GM19023 (cell line): ENCODE measurements at regions not wholly inside any gene's neighbourhood (a gene's known extent, or its start where the extent isn't known, plus 50 kb on each side); places are given as distances from the start of the nearest gene placed in this dataset.
"Not testable (repeated sequence)": the region's sequence is repeated elsewhere in the genome, so short reads cannot be mapped to it uniquely, and the experiment has no call there.

Experiments
- ATAC-seq: cut with Tn5 transposase; IDR thresholded peaks from one replicate; pipeline ENCODE4 v1.9.1; 2021; ENCODE audit warnings: mild to moderate bottlenecking, moderate library complexity; ENCODE audit not compliant: unreplicated experiment

DNA sequence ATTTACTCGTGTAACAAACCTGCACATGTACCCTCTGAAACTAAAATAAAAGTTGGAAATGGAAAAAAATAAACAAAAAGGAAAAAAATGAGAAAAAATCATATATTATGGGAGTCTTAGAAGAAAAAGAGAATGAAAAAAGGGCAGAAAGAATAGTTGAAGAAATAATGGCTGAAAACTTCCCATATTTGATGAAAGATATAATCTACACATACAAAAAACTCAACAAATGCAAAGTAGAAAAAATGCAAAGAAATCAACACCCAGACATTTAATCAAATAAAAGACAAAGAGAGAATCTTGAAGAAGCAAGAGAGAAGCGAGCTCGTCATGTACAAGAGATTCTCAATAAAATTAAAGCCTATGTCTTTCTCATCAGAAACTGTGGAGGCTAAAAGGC is 73.8 kb downstream of the SLC25A46 start:
- ATAC-seq, result no peak

DNA sequence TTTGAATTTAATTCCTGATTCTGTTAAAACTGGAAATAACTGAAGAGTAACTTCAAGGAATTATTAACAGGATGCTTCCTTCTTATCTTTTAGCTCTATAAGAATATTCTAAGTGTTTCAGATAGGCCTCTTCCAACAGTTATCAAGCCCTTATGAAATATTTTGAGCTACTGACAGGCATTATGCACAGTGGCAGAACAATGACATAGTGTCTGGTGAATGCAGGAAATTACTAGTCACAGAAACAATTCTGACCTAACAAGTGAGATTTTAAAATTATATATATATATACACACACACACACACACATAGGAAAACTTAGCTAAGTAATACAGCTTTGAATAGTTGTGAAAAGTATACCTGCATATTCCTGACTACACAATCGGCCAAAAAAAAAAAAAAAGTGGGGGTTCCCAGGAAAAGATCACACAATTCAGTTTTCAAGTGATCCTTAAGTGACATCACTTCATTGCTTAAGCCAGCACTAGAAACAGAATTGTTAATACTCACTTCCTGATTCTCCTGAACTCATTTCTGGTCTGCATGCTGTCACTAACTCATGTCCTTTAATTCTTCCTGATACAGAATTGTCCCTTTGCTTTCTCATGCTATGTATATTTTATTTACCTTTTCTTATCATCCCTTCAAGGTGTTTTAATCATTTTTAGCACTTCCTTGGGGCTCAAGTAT is 77.3 kb downstream of the SLC25A46 start:
- ATAC-seq, result no peak

- ATAC-seq, result no peak
Measured at GRCh38 chr5:110817459-110817858, 78.7 kb downstream of the SLC25A46 start.

DNA sequence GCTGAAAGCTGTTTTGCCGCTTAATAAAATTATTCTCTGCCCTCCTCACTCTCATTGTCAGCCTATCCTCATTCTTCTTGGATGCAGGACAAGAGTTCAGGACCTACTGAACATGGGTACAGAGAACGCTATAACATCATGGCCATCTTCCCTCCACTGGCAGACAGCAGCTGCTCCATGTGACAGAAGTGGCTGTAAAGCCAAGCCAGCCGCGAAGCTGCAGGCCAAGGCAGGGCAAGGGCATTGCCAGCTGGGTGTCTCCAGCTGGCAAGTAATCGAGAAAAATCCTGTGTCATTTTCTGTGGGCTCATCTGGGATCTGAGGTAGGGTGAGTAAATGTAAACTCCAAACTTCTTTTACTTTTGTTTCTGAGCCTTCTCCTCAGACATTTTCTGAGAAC is 84.8 kb downstream of the SLC25A46 start:
- ATAC-seq, result no peak

DNA sequence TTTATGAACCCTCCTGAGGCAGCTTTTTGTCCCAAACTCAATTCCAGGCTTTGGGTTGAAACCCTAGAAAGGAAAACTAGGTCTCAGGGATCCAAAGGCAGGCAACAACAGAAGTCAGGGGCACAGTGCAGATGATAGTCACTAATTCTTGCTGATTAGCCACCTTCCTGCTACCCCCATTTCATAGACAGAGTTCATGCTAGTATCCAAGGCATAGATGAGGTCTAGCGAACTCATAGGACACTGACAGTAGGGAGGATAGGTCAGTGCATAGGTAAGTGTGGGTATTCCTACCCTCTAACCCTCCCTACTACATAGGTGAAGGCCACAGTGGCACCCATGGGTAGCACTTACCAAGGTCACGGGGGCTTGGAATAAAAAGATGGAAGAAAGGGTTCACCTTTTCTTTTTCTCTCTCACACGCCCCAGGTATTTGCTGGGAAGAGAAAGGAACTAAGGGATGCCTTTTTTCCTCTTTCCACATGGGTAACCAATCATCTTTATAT is 86.2 kb downstream of the SLC25A46 start:
- ATAC-seq, result no peak

DNA sequence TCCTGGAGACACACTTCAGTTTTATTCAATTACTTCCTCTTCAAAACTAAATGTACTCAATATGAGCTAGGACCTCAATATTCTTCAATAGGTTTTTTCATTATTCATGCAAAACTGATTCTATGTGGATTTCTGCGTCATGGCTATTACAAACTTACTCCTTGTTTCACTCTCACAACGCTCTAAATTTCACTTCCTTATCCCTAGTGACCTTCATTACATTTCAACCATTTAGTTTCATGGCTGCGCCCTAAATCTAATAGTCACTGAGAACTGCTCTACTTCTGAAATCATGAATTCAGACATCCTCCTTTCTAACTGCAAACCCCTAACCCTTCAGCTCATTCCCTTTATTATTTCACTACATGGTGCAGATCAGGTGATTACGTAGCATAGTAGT is 93.9 kb downstream of the SLC25A46 start:
- no peak for ATAC-seq

- ATAC-seq, result not testable (repeated sequence)
Measured at GRCh38 chr5:110834933-110835332, 96.1 kb downstream of the SLC25A46 start.

DNA sequence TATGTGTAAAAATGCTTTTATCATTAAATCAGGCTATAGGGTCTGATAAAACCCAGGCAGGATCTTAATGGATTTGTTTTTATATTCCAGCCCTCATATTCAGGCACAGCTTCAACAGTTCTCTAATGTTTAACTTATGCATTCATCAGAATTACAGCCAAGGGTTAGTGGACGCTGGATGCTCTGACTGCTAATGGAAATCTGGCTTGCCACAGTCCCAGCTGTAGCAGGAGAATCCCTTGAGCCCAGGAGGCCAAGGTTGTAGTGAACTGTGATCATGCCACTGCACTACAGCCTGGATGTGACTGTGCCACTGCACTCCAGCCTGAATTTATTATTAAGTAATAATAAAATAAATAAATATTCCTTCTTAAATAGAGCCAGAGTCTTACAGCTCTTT is 98.0 kb downstream of the SLC25A46 start:
- ATAC-seq, result no peak

DNA sequence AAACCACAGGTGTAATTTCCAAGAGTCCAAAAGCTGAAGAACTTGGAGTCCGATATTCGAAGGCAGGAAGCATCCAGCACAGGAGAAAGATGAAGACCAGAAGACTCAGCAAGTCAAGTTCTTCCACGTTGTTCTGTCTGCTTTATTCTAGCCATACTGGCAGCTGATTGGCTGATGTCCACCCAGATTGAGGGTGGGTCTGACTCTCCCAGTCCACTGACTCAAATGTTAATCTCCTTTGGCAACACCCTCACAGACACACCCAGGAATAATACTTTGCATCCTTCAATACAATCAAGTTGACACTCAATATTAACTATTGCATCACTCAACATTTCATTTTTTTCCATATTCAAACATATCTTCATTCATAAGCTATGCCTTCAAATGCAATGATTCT is 99.5 kb downstream of the SLC25A46 start:
- not testable (repeated sequence) for ATAC-seq

DNA sequence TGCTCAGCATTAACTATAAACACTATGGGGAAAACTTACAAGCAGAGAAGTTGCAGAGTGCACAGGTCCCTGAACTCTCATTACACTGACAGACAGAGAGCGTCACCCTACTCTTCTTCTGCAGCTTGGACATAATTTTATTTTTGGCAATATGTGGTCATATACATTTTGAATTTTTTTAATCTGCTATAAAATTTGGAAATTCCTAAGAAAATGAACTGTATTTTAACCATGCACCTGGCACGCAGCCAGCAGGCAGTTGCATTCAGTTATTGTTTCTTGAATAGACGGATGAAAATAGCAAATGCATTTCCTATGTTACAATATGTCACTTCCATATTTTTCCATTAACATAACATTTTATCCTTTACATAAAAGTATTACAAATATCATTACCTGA is 100.2 kb downstream of the SLC25A46 start:
- ATAC-seq, result no peak

GRCh38 chr5:110840347-110840960 is 101.6 kb downstream of the SLC25A46 start:
- ATAC-seq, result no peak

DNA sequence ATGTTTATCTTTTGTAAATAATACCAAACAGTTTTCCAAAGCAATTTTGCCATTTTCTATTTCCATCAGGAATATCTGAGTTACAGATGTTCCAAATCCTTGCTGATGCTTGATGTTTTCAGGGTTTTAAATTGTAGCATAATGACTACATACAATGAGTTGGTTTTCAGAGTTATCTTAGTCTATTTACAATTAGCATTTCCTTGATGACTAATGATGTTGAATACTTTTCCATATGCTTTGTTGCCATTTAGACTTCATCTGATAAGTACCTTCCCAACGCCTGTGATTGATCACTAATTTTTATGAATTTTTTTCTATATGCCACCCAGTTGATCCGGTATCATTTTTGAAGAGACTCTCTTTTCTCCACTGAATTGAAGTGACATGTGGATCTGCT is 102.3 kb downstream of the SLC25A46 start:
- no peak for ATAC-seq

DNA sequence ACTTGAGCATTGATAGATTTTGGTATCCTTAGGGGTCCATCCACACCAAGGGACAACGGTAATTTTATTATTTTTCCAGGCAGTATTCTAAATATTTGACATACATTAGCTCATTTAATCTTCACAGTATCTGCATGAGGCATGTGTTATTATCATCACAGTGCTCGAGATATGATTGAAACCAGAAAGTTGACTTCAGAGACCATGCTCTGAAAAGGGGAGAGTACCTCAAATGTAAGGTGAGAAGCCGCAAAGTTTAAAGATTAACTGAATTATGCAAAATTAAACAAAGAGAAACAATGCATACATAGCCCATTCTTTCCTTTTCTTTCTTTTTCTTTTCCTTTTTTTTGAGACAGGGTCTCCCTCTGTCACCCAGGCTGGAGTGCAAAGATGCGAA is 104.1 kb downstream of the SLC25A46 start:
- no peak for ATAC-seq

DNA sequence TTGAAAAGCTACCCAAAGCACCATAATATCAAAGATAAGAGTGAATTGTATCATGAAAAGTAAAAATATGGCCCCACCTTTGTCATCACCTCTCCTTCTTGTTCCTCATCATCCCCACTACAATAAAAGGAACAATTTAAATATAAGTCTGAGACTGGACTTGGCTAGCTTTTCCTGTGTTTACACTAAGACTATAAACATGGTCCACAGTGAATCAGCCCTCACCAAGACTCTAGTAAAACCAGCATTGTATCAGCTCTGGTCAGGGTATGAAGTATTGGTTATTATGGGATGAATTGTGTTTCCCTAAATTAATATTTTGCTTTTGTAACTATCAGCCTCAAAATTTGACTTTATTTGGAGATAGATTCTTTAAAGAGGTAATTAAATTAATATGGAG is 105.4 kb downstream of the SLC25A46 start:
- no peak for ATAC-seq

GRCh38 chr5:110846398-110847001 is 107.7 kb downstream of the SLC25A46 start:
- ATAC-seq, result no peak

- no peak for ATAC-seq
Measured at GRCh38 chr5:110851357-110851756, 112.5 kb downstream of the SLC25A46 start.

DNA sequence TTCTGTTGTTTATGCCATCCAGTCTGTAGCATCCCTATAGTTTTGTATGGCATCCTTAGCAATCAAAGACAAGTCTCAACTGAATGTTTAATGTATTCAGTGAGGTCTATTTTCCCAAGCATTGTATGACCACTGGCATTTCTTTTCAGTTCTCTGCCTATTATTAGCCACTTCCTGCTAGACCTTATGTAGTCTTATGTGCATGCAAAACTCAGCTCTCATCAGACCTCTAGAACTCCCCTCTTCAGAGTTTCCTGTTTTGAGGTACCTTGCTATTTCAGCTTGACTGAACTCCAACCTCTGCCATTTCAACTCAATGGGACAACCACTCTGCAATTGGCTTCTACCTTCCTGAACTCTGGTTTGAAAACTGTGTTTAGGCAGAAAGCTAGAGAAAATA is 113.2 kb downstream of the SLC25A46 start:
- ATAC-seq, result peak; percentile 73

GRCh38 chr5:110852541-110852940 is 113.7 kb downstream of the SLC25A46 start:
- ATAC-seq, result no peak

DNA sequence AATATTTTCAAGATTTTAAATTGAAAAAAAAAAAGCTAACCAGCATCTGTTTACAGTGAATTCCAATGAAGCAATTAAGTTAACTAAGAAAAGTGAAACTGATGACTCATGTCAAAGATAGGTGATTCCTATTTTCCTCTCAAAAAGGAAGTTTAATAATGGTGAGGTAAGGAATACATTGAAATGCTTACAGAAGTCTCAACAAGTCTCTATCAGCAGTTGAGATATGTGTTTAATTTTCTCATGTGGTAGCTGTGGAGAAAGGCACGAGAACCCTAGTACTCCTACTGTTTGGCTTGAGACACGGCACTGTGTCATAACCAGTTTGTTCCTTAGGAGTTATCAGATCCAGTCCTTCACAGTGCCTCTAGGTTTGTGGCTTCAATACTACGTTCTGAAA is 114.5 kb downstream of the SLC25A46 start:
- ATAC-seq, result no peak

DNA sequence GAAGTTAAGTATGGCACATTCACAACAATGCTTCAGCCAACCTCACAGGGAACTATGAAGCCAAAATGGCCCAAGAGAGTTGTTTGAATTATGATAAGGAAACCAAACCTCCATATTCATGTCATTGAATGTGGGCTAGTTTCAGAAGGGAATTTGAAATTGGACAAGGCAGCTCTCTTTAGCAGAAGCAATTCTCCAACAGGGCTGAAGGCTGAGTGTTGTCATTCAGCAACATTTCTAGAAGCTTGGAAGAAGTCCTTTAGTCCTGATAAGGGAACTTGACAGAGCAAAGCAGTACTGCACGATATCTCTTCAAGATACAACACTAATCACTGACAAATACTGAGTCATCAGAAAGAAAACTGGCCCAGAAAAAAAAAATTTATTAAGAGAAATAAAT is 115.4 kb downstream of the SLC25A46 start:
- no peak for ATAC-seq

DNA sequence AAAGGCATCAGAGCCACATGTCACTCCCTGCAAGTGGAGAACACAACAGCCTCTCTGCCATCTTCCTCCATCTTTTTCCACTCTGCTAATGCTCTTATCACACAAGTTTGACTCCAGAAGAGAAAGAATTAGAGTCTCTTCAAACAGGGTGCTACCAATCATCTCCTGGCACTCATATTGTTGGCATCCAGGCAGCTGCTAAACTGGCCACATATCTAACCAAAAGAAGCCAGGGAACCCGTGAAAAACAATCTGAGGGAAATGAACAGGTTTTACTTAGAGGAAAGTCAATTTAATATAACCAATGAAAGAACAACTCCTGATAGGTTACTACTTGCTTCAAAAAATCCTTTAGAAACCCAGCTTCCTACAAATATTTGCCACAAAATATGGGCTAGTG is 117.2 kb downstream of the SLC25A46 start:
- no peak for ATAC-seq

DNA sequence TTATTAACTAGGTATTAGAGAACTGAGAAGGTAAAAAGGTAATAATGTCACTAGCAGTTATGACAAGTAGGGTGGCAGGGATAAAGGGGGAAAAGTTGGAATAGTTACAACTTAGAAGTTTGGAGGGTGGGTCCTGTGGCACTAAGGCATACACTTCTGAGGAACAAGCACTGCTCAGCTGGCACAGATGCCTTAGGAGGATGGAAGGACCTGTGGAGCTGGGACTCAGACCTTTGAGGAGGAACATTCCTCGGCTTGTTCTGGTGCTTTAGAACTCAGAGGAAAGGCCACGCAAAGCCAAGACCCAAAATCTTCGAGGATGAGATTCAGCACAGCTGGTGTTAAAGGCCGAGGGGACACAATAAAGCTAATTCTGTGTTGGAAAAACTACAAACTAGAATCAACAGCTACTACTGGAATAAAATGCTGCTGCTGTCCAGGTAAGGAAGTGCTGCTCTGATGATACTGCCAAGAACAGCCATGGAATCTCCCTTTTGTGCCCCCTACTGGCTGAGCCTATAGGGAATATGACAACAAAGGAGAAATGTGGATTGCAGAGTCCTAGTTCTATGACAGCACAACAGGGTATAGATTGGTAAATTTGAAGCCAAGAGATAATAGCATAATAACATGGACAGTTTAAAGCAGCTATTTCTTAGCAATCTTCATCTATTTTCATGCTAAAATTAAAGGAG is 126.7 kb downstream of the SLC25A46 start:
- ATAC-seq, result peak; percentile 50
